GM23248 (cell line): ENCODE measurements at regions not wholly inside any gene's neighbourhood (a gene's known extent, or its start where the extent isn't known, plus 50 kb on each side); places are given as distances from the start of the nearest gene placed in this dataset.

Experiments used
- DNase-seq: peaks from one replicate; pipeline ENCODE4 v3.0.0-alpha.2; 2015
- H2AFZ ChIP-seq: fragments of 200-600 bp; sonication (generic); 2 replicates; pipeline ENCODE4 v1.6.1; 2016; ENCODE audit warnings: antibody characterized with exemption
- H3F3A ChIP-seq: fragments of 200-600 bp; sonication (generic); 2 replicates; pipeline ENCODE4 v1.6.1; 2016; ENCODE audit warnings: mild to moderate bottlenecking, antibody characterized with exemption, mixed run types; ENCODE audit not compliant: insufficient read depth
- H3K27ac ChIP-seq: fragments of 200-600 bp; sonication (generic); 2 replicates; pipeline ENCODE4 v1.5.1; 2016; ENCODE audit warnings: mild to moderate bottlenecking
- H3K27me3 ChIP-seq: fragments of 200-600 bp; sonication (generic); replicated peaks from 2 replicates; pipeline ENCODE4 v1.6.1; 2016; ENCODE audit warnings: mild to moderate bottlenecking; ENCODE audit not compliant: insufficient read depth
- H3K36me3 ChIP-seq: fragments of 200-600 bp; sonication (generic); 2 replicates; pipeline ENCODE4 v1.6.1; 2016; ENCODE audit warnings: low read depth, mild to moderate bottlenecking
- H3K4me1 ChIP-seq: fragments of 200-600 bp; sonication (generic); 2 replicates; pipeline ENCODE4 v1.6.1; 2016; ENCODE audit warnings: mild to moderate bottlenecking; ENCODE audit not compliant: insufficient read depth
- H3K4me2 ChIP-seq: fragments of 200-600 bp; sonication (generic); one replicate; pipeline ENCODE4 v1.6.1; 2016; ENCODE audit warnings: mild to moderate bottlenecking; ENCODE audit not compliant: unreplicated experiment
- H3K4me3 ChIP-seq: fragments of 200-600 bp; sonication (generic); 2 replicates; pipeline ENCODE4 v1.5.1; 2016; ENCODE audit warnings: mild to moderate bottlenecking
- H3K79me2 ChIP-seq: fragments of 200-600 bp; sonication (generic); 2 replicates; pipeline ENCODE4 v1.6.1; 2016; ENCODE audit warnings: mild to moderate bottlenecking; ENCODE audit not compliant: insufficient read depth
- H3K9ac ChIP-seq: fragments of 200-600 bp; sonication (generic); 2 replicates; pipeline ENCODE4 v1.6.1; 2016; ENCODE audit warnings: mild to moderate bottlenecking
- H3K9me2 ChIP-seq: fragments of 200-600 bp; sonication (generic); 2 replicates; pipeline ENCODE4 v1.6.1; 2016; ENCODE audit warnings: mixed run types, mild to moderate bottlenecking, moderate library complexity; ENCODE audit not compliant: insufficient read depth
- H3K9me3 ChIP-seq: fragments of 200-600 bp; sonication (generic); one replicate; pipeline ENCODE4 v1.6.1; 2017; ENCODE audit warnings: low read depth
- H4K20me1 ChIP-seq: fragments of 200-600 bp; sonication (generic); 2 replicates; pipeline ENCODE4 v1.6.0; 2016; ENCODE audit not compliant: insufficient read depth
- EZH2 ChIP-seq: fragments of 200-600 bp; sonication (generic); IDR thresholded peaks from 2 replicates; pipeline ENCODE4 v1.6.1; 2018; ENCODE audit warnings: antibody characterized with exemption, mild to moderate bottlenecking; ENCODE audit not compliant: insufficient read depth, poor library complexity, severe bottlenecking
- EZH2phosphoT487 ChIP-seq: fragments of 200-600 bp; sonication (generic); IDR thresholded peaks from 2 replicates; pipeline ENCODE4 v1.6.1; 2018; ENCODE audit warnings: antibody characterized with exemption, moderate library complexity, mild to moderate bottlenecking, low read depth; ENCODE audit not compliant: insufficient read depth
- WGBS, 2 experiments: methylation state at CpG; one replicate each; pipeline ENCODE4 v1.1.6; 2015 to 2017; ENCODE audit warnings: low lambda C conversion rate in 2 of 2, low coverage in 1 of 2; ENCODE audit errors: missing lambda C conversion rate in 2 of 2; 5-methylcytosine and 5-hydroxymethylcytosine counted together
- in situ Hi-C: fragments of 300-500 bp; cut with MboI; formaldehyde crosslinking; loops from 2 replicates; pipeline ENCODE4 v1.15.0; 2020

DNA sequence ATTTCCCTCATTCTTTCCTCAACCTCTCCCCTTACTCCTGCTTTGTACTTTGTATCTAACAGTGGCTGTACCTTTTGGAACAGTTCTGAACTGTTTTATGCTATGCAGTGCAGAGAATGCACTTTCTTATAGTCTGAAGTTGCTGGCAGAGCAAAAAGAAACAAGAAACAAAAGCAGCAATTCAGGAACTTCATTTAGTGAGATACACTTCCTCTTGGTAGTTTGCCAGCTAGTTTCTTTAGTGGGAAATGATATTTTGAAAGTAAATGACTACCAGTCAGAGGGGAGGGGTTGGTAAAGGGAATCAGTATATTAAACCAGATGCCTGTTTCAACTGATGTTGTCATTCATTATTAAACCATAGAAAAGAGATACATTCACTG, 55.0 kb upstream of the CHD2 start:
- Histone ChIP-seq H3K36me3 (no peaks in the 10 kb centered on the region), H3K4me2 (no peak overlapping the region), H3K9me2 (no peaks in the 10 kb centered on the region), H2AFZ (peak overlapping the region; percentile 57), H3K4me1 (peaks cover 19% of the 10 kb centered on the region), H3K27me3 (no peaks in the 10 kb centered on the region), H3K9ac (no peak overlapping the region), H4K20me1 (no peaks in the 10 kb centered on the region), H3F3A (peaks cover 19% of the 10 kb centered on the region; the same call in 1 of the 2 replicates), H3K9me3 (no peaks in the 10 kb centered on the region), H3K27ac (no peak overlapping the region), H3K4me3 (no peak overlapping the region), H3K79me2 (no peaks in the 10 kb centered on the region)
- no peak for TF ChIP-seq EZH2phosphoT487
- no peak for TF ChIP-seq EZH2
- in situ Hi-C loops = no loop called here
- peak; percentile 60 for DNase-seq

DNA sequence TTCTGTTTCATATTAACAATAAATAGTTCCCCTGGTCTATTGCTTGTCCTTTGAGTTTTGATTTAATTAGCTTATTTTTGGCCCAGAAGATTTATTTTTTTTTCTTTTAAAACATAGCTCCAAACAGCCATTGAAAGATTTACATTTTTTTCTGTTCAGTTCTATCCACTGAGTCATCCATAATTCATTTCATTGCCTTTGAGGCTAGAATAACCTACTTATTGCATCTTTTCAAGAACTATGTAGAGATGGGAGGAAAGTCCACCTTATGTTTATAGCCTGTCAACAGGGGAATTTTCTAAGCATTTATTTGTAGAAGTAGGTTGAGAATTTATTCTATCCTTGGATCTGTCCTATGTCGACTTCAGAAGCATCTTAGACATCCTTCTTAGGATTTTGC, 53.4 kb upstream of the CHD2 start:
- H3K79me2 ChIP-seq = no peaks in the 10 kb centered on the region
- in situ Hi-C loops = no loop called here
- H2AFZ ChIP-seq = no peak overlapping the region
- no peak overlapping the region for H3K9ac ChIP-seq
- peak; percentile 46 for DNase-seq
- no peak overlapping the region for H3K27ac ChIP-seq
- H3K36me3 ChIP-seq = no peaks in the 10 kb centered on the region
- WGBS, 2 experiments = 88 to 100% methylated on average over 1 of the region's 1 CpG
- TF ChIP-seq EZH2 (no peak), EZH2phosphoT487 (no peak)
- H3K4me2 ChIP-seq = no peak overlapping the region
- H3K27me3 ChIP-seq = no peaks in the 10 kb centered on the region
- H3F3A ChIP-seq = peaks cover 19% of the 10 kb centered on the region; the same call in 1 of the 2 replicates
- H4K20me1 ChIP-seq = no peaks in the 10 kb centered on the region
- H3K4me3 ChIP-seq = no peak overlapping the region
- no peaks in the 10 kb centered on the region for H3K9me2 ChIP-seq
- no peaks in the 10 kb centered on the region for H3K9me3 ChIP-seq
- peaks cover 19% of the 10 kb centered on the region for H3K4me1 ChIP-seq

- Histone ChIP-seq H4K20me1 (no peaks in the 10 kb centered on the region), H3F3A (peaks cover 19% of the 10 kb centered on the region; the same call in 1 of the 2 replicates), H3K27me3 (no peaks in the 10 kb centered on the region), H3K4me2 (no peak overlapping the region), H3K9me3 (no peaks in the 10 kb centered on the region), H3K27ac (no peak overlapping the region), H3K4me1 (peaks cover 19% of the 10 kb centered on the region), H3K79me2 (no peaks in the 10 kb centered on the region), H3K4me3 (no peak overlapping the region), H3K9ac (no peak overlapping the region), H2AFZ (no peak overlapping the region), H3K36me3 (no peaks in the 10 kb centered on the region), H3K9me2 (no peaks in the 10 kb centered on the region)
- DNase-seq = no peak
- in situ Hi-C loops = no loop called here
- WGBS, 2 experiments = 92% methylated on average over 5 of the region's 5 CpGs
- TF ChIP-seq EZH2 = no peak
- no peak for TF ChIP-seq EZH2phosphoT487
Measured at GRCh38 chr15:92847841-92848240, 52.3 kb upstream of the CHD2 start.

DNA sequence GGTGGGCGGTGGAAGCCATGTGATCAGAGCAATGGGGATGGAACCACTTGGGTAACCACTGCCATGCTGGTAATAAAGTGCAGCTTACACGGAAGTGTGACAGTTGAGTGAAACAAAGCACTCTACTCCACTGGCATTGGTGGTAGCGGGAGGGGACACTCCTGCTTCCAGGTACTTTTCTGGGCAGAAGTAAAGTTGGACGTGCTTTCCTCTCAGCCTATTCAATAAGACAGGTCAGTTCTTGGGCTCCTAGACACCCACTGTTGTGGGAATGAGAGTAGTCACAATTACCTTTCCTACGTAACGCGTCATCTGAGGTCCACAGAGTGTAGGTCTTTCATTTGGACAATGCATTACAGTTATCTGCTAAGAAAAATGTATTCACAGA, 51.7 kb upstream of the CHD2 start:
- no peaks in the 10 kb centered on the region for H3K36me3 ChIP-seq
- H3K9me2 ChIP-seq = no peaks in the 10 kb centered on the region
- no peak overlapping the region for H3K4me3 ChIP-seq
- TF ChIP-seq EZH2phosphoT487 = no peak
- no peak for TF ChIP-seq EZH2
- H2AFZ ChIP-seq = no peak overlapping the region
- no peak for DNase-seq
- no peaks in the 10 kb centered on the region for H3K9me3 ChIP-seq
- in situ Hi-C loops = no loop called here
- no peak overlapping the region for H3K27ac ChIP-seq
- H3K4me2 ChIP-seq = no peak overlapping the region
- H4K20me1 ChIP-seq = no peaks in the 10 kb centered on the region
- WGBS, 2 experiments = 88 to 90% methylated on average over 7 of the region's 7 CpGs
- H3F3A ChIP-seq = peaks cover 19% of the 10 kb centered on the region; the same call in 1 of the 2 replicates
- H3K79me2 ChIP-seq = no peaks in the 10 kb centered on the region
- H3K9ac ChIP-seq = no peak overlapping the region
- no peaks in the 10 kb centered on the region for H3K27me3 ChIP-seq
- peaks cover 19% of the 10 kb centered on the region for H3K4me1 ChIP-seq
